HuH-7 (cell line): ENCODE measurements at regions not wholly inside any gene's neighbourhood (a gene's known extent, or its start where the extent isn't known, plus 50 kb on each side); places are given as distances from the start of the nearest gene placed in this dataset.
"Not testable (repeated sequence)": the region's sequence is repeated elsewhere in the genome, so short reads cannot be mapped to it uniquely, and the experiment has no call there.

Experiments used
- DNase-seq: peaks from one replicate; pipeline ENCODE4 v3.0.0; 2011; ENCODE audit warnings: low spot score

- DNase-seq, result no peak
Measured at GRCh38 chr19:27744926-27745768, 1467.8 kb downstream of the UQCRFS1 start.

DNA sequence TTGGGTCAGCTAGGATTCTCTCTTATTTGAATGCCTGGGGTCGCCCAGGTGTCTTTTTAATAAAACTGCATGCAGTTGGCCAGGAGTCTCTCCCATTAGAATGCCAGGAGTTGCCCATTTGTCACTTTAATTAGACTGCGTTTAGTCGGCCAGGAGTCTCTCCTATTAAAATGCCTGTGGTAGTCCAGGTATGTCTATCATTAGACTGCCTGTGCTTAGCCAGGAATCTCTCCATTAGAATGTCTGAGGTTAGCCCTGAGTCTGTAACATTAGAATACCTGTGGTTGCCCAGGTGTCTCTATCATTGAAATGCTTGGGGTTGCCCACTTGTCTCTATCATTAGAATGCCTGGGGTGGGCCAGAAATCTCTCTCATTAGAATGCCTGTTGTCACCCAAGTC lies 1470.9 kb downstream of the UQCRFS1 start:
- DNase-seq, result no peak

- no peak for DNase-seq
Measured at GRCh38 chr19:27741236-27741635, 1471.7 kb downstream of the UQCRFS1 start.

DNA sequence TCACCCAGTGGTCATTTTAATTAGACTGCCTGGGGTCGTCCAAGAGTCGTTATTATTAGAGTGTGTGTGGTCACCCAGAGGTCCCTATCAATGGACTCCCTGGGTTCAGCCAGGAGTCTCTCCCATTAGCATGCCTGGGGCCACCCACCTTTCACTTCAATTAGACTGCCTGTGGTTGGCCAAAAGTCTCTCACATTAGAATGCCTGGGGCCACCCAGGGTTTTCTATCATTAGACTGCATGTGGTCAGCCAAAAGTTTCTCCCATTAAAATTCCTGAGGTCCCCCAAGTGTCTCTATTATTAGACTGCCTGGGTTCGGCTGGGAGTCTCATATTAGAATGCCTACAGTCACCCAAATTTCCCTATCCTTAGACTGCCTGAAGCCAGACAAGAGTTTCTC lies 1472.6 kb downstream of the UQCRFS1 start:
- DNase-seq, result no peak

GRCh38 chr19:27738569-27739193 lies 1474.3 kb downstream of the UQCRFS1 start:
- no peak for DNase-seq

- no peak for DNase-seq
Measured at GRCh38 chr19:27736225-27736624, 1476.7 kb downstream of the UQCRFS1 start.

DNA sequence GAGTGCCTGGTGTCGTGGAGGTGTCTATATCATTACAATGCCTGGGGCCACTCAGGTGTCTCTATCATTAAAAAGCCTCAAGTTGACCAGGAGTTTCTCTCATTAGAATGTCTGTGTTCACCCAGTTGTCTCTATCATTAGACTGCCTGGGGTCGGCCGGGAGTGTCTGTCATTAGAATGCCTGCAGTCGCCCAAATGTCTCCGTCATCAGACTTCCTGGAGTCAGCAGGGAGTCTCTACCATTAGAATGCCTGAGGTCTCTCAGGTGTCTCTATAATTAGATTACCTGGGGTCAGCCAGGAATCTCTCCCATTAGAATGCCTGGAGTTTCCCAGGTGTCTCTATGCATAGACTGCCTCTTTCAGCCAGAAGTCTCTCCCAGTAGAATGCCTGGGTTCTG lies 1477.6 kb downstream of the UQCRFS1 start:
- DNase-seq, result no peak

- no peak for DNase-seq
Measured at GRCh38 chr19:27734496-27735220, 1478.3 kb downstream of the UQCRFS1 start.

DNA sequence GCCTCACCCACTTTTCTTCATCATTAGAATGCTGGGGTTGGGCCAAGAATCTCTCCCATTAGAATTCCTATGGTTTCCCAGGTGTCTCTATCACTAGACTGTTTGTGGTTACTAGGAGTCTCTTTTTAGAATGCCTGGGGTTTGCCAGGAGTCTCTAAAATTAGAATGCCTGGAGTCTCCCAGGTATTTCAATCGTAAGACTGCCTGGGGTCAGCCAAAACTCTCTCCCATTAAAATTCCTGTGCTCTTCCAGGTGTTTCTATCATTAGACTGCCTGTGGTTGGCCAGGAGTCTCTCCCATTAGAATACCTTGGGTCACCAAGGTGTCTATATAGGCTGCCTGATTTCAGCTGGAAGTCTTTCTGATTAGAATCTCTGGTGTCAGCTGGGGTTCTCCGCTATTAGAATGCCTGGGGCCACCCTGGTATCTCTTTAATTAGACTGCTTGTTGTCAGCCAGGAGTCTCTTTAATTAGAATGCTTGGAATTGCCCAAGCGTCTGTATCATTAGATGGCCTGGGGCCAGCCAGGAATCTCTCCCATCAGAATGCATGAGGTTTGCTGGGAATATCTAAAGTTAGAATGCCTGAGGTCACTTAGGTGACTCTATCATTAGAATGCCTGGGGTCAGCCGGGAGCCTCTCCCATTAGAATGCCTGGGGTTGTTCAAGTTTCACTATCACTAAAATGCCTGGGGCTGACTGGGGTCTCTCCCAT lies 1479.2 kb downstream of the UQCRFS1 start:
- no peak for DNase-seq

GRCh38 chr19:27729332-27729731 lies 1483.6 kb downstream of the UQCRFS1 start:
- no peak for DNase-seq

DNA sequence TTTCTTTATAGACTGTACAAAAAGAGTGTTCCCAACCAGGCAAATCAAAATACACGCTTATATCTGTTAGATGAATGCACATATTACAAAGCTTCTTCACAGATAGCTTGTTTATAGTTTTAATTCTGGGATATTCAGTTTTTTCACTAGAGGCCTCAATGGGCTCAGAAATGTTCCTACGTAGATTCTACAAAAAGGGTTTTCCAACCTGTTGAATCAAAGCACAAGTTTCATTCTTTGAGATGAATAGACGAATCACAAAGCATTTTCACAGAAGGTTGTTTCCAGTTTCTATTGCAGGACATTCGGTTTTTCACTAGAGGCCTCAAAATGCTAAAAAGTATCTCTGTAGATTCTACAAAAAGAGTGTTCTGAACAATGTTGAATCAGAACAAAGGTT lies 1490.3 kb downstream of the UQCRFS1 start:
- DNase-seq, result no peak

DNA sequence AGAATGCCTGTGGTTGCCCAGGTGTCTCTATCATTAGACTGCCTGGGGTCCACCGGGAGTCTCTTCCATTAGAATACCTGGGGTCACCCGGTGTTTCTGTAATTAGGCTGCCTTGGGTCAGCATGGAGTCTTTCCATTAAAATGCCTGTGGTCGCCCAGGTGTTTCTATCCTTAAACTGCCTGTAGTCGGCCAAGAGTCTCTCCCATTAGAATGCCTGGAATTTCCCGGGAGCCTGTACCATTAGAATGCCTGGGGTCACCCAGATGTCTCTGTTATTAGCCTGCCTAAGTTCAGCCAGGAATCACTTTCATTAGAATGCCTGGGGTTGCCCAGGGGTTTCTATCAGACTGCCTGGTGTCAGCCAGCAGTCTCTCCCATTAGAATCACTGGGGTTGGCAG lies 1492.8 kb downstream of the UQCRFS1 start:
- no peak for DNase-seq

DNA sequence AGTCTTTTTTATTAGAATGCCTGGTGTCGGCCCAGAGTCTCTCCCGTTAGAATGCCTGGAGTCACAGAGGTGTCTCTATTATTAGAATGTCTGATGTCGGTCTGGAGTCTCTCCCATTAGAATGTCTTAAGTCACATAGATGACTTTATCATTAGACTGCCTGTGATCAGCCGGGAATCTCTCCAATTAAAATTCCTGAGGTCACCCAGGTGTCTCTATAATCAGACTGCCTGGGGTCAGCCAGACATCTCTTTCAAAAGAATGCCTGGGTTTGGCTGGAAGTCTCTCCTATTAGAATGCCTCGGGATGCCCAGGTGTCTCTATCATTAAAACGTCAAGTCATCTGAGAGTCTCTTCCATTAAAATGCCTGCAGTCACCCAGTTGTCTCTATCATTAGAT lies 1493.9 kb downstream of the UQCRFS1 start:
- DNase-seq, result no peak

GRCh38 chr19:27718234-27718633 lies 1494.7 kb downstream of the UQCRFS1 start:
- DNase-seq, result no peak

- DNase-seq, result no peak
Measured at GRCh38 chr19:27717825-27718224, 1495.1 kb downstream of the UQCRFS1 start.

- DNase-seq, result no peak
Measured at GRCh38 chr19:27716922-27717321, 1496.0 kb downstream of the UQCRFS1 start.

DNA sequence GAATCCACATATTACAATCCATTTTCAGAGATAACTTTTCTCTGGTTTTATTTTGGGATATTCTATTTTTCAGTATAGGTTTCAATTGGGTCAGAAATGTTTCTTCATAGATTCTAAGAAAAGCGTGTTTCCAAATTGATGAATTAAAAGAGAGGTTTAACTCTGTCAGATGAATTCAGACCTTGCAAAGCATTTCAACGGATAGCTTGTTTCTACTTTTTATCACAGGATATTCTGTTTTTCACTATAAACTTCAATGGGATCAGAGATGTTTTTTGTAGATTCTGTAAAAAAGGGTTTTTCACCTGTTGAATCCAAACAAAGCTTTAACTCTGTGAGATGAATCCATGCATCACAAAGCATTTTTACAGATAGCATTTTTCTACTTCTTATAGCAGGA lies 1498.1 kb downstream of the UQCRFS1 start:
- no peak for DNase-seq

GRCh38 chr19:27709496-27709895 lies 1503.5 kb downstream of the UQCRFS1 start:
- no peak for DNase-seq

DNA sequence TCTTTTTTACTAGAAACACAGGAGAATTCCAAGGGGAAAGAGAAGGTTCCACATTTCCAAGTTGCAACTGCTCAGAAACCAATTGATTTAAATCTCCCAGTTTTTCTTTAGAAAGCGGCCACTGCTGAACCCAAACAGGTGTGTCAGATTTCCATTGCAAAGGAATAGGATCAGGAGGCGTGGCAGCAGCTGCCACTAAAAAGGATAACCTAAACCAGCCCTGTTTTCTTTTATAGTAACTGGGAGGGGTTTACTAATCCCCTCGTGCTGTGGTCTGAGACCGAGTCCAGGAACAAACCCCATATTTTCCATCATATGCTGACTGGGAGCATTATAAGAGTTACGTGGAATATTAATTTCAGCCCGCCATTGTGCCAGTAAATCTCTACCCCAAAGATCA lies 1504.0 kb downstream of the UQCRFS1 start:
- not testable (repeated sequence) for DNase-seq

GRCh38 chr19:27707026-27707425 lies 1505.9 kb downstream of the UQCRFS1 start:
- not testable (repeated sequence) for DNase-seq

- DNase-seq, result no peak
Measured at GRCh38 chr19:27705896-27706295, 1507.1 kb downstream of the UQCRFS1 start.

DNA sequence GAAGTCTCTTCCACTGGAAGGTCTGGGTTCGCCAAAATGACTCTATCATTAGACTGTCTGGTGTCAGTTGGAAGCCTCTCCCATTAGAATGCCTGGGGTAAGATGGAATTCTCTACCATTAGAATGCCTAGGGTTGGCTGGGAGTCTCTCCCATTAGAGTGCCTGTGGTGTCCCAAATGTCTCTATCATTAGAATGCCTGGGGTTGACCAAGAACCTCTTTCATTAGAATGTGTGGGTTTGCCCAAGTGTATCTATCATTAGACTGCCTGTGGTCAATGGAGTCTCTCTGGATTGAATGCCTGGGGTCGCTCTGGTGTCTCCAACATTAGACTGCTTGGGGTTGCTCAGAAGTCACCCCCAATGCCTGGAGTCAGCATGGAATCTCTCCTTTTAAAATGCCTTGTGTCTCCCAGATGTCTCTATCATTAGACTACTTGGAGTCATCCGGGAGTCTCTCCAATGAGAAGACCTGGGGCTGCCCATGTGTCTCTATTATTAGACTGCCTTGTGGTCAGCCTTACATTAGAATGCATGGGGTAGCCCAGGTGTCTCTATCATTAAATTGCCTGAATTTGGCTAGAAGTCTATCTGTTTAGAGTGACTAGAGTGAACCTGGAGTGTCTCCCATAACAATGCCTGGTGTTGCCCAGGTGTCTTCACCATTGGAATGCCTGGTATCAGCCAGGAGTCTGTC lies 1518.4 kb downstream of the UQCRFS1 start:
- no peak for DNase-seq
